DMS53 (cell line): ENCODE measurements at regions not wholly inside any gene's neighbourhood (a gene's known extent, or its start where the extent isn't known, plus 50 kb on each side); places are given as distances from the start of the nearest gene placed in this dataset.
"Not testable (repeated sequence)": the region's sequence is repeated elsewhere in the genome, so short reads cannot be mapped to it uniquely, and the experiment has no call there.

Experiments used
- DNase-seq: peaks from one replicate; lab custom pipeline; 2025; lab: John Stamatoyannopoulos, UW

- no peak for DNase-seq
Observed at GRCh38 chr3:78079514-78079913, 1039.6 kb downstream of the ROBO2 start.

DNA sequence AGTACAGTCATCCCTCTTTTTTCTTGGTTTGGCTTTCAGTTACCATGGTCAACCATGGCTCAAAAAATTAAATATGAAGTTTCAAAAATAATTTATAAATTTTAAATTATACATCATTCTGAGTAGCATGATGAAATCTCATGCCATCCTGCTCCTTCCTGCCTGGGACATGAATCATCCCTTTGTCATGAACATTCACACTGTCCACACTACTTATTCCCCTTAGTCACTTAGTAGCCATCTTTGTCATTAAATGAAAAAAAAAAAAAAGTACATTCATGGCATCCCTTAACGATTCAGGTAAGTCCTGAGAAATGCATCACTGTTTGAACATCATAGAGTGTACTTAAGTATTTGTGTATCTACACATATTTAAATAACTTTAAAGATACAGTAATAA lies 1046.3 kb downstream of the ROBO2 start:
- DNase-seq, result peak; percentile 33

GRCh38 chr3:78087134-78087533 lies 1047.2 kb downstream of the ROBO2 start:
- DNase-seq, result no peak

- no peak for DNase-seq
Observed at GRCh38 chr3:78088006-78088405, 1048.1 kb downstream of the ROBO2 start.

GRCh38 chr3:78090382-78090781 lies 1050.5 kb downstream of the ROBO2 start:
- no peak for DNase-seq

DNA sequence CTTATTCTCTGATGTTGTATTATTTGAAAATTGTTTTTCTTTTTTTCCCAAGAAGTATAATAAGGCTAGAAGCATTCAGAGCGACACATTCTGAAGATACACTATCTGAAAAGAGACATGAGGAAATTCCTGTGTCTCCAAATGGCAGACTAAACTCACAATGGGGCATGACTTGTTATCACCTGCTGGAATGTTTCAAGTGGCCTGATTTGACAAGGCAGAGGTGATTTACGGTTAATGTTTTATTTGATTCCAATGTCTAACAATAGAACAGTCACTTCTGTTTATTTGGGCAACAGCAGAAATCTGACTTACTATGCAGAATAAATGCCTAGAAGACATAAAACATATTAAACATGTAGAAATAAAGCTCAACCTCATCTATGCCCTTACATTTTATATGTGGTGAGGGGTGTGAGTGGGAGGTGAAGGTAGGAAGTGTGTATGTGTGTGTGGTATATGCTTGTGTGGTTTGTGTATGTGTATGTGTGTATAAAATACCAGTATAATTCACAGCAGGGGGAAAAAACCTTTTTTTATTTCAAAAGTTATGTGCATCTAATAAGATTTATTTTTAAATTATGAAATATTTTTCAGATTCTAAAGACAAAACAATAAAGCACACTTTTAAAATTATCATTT lies 1051.7 kb downstream of the ROBO2 start:
- peak; percentile 53 for DNase-seq

GRCh38 chr3:78092574-78092973 lies 1052.7 kb downstream of the ROBO2 start:
- not testable (repeated sequence) for DNase-seq

DNA sequence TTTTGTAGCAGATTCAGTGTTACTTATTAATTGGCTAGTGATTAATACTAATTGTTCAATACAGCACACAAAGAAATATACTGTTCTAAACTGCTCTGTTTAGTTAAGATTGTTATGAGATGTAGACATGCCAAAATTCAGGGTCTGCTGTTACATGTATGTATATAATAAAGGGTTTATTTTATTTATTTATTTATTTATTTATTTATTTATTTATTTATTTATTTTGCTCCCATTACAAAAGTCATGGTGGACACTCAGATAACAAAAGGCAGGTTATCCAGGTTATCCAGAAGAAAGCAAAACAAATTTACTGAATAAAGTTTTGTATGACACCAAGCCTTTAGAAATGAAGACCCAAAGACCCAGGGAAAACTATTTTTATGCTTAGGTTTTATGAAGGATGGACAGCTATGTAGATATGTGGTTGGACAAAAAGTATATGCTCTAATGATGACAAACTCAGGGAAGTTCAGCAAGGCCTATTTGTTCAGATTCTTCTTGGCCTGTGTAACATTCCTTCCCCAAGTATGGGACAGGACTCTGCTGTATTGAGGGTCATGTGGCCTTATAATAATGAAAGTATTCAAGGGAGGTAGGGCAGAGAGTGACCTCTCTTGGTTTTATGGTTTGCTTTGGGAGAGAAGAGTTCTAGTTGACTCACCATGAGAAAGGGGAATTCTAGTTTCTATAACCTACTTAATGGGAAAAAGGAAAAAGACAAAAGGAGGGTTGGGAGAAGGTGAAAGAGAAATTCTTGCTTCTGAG lies 1056.8 kb downstream of the ROBO2 start:
- DNase-seq, result no peak

DNA sequence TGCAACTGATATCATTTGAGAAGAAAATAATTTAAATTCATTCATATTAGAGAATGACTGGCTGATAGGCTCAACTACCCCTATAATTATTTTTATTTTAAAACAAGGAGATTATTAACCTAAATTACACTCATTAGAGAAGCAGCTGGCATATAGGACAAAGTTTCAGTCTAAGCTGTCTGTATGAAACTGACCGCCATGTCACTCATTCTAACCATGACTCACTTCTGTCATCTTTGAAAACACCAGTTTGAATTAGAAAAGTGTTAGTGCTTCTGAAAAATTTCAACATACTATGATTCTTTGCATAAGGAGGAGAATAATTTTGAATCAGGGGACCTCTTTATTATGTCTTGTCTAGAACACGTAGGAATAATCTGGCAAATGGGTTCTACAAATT lies 1058.5 kb downstream of the ROBO2 start:
- DNase-seq, result no peak

- no peak for DNase-seq
Observed at GRCh38 chr3:78101384-78101783, 1061.5 kb downstream of the ROBO2 start.

DNA sequence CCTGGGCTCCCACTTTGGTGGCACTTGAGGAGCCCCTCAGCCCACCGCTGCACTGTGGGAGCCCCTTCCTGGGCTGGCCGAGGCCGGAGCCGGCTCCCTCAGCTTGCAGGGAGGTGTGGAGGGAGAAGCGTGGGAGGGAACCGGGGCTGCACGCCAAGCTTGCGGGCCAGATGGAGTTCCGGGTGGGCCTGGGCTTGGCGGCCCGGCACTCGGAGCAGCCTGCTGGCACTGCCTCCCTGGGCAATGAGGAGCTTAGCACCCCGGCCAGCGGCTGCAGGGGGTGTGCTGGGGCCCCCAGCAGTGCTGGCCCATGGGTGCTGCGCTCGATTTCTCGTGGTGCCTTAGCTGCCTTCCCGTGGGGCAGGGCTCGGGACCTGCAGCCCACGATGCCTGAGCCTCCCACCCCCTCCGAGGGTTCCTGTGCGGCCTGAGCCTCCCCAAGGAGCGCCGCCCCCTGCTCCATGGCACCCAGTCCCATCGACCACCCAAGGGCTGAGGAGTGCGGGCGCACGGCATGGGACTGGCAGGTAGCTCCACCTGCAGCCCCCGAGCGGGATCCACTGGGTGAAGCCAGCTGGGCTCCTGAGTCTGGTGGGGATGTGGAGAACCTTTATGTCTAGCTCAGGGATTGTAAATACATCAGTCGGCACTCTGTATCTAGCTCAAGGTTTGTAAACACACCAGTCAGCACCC lies 1068.5 kb downstream of the ROBO2 start:
- DNase-seq, result not testable (repeated sequence)

DNA sequence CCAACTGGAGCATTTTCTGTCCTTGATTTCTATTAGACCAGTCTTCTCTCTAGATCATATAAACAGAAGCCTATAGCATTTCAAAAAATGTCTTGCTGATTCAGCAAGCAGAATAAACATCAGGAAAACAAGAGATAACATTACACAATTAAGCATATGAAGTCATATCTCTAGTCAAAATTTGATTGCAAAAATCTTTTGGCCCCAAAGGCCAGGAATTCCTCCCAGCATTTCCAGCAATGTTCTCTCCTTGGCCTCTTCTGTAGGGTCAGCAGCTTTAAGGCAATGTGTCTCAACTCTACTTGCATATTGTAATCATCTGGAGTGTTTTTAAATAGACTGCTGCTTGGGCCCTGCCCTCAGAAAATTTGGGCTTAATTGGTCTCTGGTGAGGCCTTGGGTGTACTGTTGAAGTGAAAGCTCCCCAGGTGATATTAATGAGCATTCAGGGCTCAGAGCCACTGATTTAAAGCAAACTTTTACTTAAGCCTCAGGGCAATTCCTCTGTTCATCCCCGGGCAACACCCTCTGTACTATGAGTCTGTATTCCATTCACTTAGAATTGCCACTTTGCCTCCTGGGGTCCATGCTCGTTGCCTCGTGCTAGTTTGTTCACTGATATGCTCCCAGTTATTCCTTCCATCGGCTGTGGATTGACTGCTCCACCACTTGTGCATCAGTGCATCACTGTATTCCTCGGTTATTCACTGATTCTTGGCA lies 1072.6 kb downstream of the ROBO2 start:
- no peak for DNase-seq

GRCh38 chr3:78115983-78116382 lies 1076.1 kb downstream of the ROBO2 start:
- DNase-seq, result no peak

DNA sequence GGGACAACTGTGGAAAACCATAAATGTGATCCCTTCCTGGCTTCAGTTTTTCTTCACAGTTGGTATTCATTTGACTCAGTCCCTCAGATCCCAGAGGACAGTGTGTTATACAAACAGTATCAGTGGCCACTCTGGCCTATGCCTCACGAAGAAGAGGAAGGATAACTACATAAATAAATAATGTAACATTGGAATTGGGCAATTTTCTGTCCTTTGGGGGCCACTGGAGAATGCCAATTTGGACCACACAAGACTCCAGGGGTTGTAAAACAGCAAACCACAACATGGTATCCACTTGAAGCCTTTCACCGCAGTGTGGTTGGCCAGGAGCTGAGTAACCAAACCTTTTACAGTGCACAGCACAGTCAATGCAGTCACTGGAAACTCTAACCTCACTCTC lies 1077.0 kb downstream of the ROBO2 start:
- DNase-seq, result no peak

DNA sequence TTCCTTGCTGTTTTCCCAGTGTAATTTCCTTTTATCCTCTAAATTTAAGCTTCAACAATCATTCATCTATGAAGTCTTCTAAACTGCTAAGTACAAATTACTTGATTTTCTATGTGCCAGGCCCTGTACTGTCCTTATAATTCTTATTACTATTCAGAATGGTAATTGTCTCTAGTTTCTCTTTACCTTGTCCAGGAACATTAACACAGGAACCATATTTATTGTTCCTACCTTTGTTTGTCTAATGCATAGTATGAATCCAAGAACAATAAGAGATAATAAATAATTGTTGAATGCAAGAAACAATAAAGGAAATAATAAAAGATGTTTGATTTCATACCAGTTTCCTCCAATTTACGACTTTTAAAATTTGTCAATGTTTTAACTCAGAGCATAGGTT lies 1083.2 kb downstream of the ROBO2 start:
- no peak for DNase-seq

- no peak for DNase-seq
Observed at GRCh38 chr3:78129707-78130106, 1089.8 kb downstream of the ROBO2 start.

DNA sequence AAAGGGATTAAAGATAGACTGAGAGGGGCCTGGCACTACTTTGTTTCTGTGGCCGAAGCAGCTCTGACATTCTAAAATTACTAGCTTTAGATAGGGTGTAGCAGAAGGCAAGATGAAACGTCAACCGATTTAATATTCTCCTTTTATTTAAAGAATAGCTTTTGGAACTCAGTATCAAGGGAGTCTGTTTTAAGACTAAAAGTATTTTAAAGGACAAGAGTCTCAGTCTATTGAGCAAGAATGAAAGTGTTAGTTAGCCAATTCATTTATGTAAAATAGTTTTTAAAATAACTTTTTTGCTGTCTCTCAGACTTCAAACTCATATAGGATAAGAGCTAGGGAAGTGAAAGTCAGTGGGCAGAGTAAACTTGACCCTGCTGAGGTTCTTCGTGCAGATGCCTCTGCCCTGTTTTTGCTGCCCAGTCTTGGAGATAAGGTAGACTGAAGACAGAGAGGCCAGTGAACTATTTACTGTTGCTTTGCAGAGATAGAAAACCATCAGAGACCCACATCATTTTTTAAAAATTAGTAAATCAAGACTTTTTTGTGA lies 1090.9 kb downstream of the ROBO2 start:
- DNase-seq, result no peak

DNA sequence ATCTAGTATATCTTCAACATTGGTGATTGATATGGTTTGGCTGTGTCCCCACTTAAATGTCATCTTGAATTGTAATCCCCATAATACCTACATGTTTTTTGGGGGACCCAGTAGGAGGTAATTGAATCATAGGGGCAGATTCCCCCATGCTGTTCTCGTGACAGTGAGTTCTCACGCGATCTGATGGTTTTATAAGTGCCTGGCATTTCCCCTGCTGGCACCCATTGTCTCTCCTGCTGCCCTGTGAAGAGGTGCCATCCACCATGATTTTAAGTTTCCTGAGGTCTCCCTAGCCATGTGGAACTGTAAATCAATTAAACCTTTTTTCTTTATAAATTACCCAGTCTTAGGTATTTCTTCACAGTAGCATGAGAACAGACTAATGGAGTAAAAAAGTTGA lies 1094.6 kb downstream of the ROBO2 start:
- no peak for DNase-seq

- peak; percentile 4 for DNase-seq
Observed at GRCh38 chr3:78139166-78139565, 1099.3 kb downstream of the ROBO2 start.

DNA sequence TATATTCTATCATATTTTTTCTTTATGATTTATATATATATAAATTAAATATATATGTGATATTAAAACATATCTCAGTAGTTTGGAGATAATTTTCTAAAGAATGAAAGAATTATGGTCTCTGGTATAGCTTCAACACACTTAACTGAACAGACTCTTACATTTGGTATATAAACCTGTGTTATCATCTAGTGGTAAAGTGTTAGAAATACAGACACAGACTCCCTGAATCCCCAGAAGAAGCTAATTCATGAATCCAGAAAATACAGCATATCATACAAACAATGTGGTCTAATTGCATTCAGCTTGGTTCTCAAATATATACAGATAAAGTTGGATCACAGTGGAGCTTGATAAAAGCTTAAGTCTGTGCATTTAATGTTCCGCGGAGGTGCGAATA lies 1100.4 kb downstream of the ROBO2 start:
- no peak for DNase-seq

- DNase-seq, result no peak
Observed at GRCh38 chr3:78140866-78141265, 1101.0 kb downstream of the ROBO2 start.

GRCh38 chr3:78141269-78141668 lies 1101.4 kb downstream of the ROBO2 start:
- no peak for DNase-seq
